Upper lobe of left lung (tissue), 6 donors: ENCODE measurements at regions not wholly inside any gene's neighbourhood (a gene's known extent, or its start where the extent isn't known, plus 50 kb on each side); places are given as distances from the start of the nearest gene placed in this dataset.

Experiments
- ATAC-seq, 2 donors: fragments of 200-7000 bp; cut with Tn5 transposase; one replicate each; pipeline ENCODE4 v1.9.1; 2022; ENCODE audit warnings: mild to moderate bottlenecking in 2 of 2, moderate library complexity in 2 of 2; ENCODE audit not compliant: low FRiP score in 2 of 2
- DNase-seq, 2 donors: peaks; one replicate each; pipeline ENCODE4 v3.0.0-alpha.2; 2019 to 2020
- H3K27ac ChIP-seq, 4 donors: fragments of 200-600 bp; sonication (generic); one replicate each; pipeline ENCODE4 v1.5.1; 2016 to 2019
- H3K27me3 ChIP-seq, 4 donors: fragments of 200-600 bp; sonication (generic); one replicate each; pipeline ENCODE4 v1.5.1; 2017 to 2019
- H3K36me3 ChIP-seq, 4 donors: fragments of 200-600 bp; sonication (generic); one replicate each; pipeline ENCODE4 v1.5.1; 2016 to 2019
- H3K4me1 ChIP-seq, 4 donors: fragments of 200-600 bp; sonication (generic); one replicate each; pipeline ENCODE4 v1.5.1; 2018 to 2019
- H3K4me3 ChIP-seq, 4 donors: fragments of 200-600 bp; sonication (generic); one replicate each; pipeline ENCODE4 v1.5.1; 2017 to 2019; ENCODE audit warnings: mild to moderate bottlenecking in 2 of 4, moderate library complexity in 1 of 4
- H3K9me3 ChIP-seq, 4 donors: fragments of 200-600 bp; sonication (generic); one replicate each; pipeline ENCODE4 v1.5.1; 2018 to 2019
- EP300 ChIP-seq, 4 donors: sonication (generic); formaldehyde crosslinking; IDR thresholded peaks; one replicate each; pipeline ENCODE4 v1.5.1; 2017; ENCODE audit warnings: antibody characterized with exemption in 4 of 4, control low read depth in 2 of 4
- POLR2A ChIP-seq, 4 donors: fragments of 450-650 bp; IDR thresholded peaks; one replicate each; pipeline ENCODE4 v1.5.1; 2016 to 2017; ENCODE audit warnings: antibody characterized with exemption in 4 of 4, mild to moderate bottlenecking in 2 of 4
- POLR2AphosphoS5 ChIP-seq, 2 donors: sonication (generic); formaldehyde crosslinking; IDR thresholded peaks; one replicate each; pipeline ENCODE4 v1.5.1; 2017; ENCODE audit warnings: antibody characterized with exemption in 2 of 2
- WGBS, 2 donors: methylation state at CpG; one replicate each; pipeline ENCODE4 v1.1.5; 2017 to 2018; 5-methylcytosine and 5-hydroxymethylcytosine counted together
- TF ChIP-seq, protein P1 (sequence below), 6 experiments: fragments of 450-650 bp in 4 of 6; fragments of 200-600 bp in 2 of 6; sonication (generic) in 2 of 6; IDR thresholded peaks; one replicate each; pipeline ENCODE4 v1.5.1; 2016 to 2019; ENCODE audit warnings: antibody characterized with exemption in 6 of 6
- donor health status: DM: no; HTN: no; CAD: no; lungs with moderate emphysema.
- donor health status: DM: no; HTN: yes; CAD: no; lungs with severe emphysema.

DNA sequence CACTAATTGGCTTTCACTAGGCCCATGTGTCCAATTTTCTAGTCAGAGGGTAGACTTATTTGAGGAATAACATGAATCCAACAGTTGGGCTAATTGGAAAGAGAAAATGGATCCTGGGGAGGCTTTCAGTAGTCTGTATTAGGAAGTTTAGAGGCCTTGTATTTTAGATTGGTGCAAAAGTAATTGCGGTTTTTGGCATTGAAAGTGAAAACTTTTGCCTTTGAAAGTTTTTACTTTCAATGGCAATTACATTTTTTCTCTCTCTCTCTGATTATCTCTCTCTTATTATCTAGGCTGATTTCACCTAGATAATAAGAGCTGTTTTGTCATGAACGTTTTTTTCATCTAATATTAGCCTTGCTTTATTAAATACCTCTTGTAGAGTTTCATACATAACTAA lies 981.7 kb downstream of the REEP3 start:
- Histone ChIP-seq H3K9me3 (no peaks in the 10 kb centered on the region), H3K4me1 (no peaks in the 10 kb centered on the region), H3K27me3 (no peaks in the 10 kb centered on the region), H3K4me3 (no peak overlapping the region), H3K27ac (no peak overlapping the region), H3K36me3 (no peaks in the 10 kb centered on the region)
- WGBS, 2 donors: 76 to 77% methylated on average over 2 of the region's 2 CpGs
- ATAC-seq (no peak), DNase-seq (no peak)
- TF ChIP-seq EP300 (IDR thresholded peaks at IDR 0.05) (no peak), POLR2AphosphoS5 (IDR thresholded peaks at IDR 0.05) (no peak), POLR2A (IDR thresholded peaks at IDR 0.05) (no peak)
- TF ChIP-seq, protein P1, sequence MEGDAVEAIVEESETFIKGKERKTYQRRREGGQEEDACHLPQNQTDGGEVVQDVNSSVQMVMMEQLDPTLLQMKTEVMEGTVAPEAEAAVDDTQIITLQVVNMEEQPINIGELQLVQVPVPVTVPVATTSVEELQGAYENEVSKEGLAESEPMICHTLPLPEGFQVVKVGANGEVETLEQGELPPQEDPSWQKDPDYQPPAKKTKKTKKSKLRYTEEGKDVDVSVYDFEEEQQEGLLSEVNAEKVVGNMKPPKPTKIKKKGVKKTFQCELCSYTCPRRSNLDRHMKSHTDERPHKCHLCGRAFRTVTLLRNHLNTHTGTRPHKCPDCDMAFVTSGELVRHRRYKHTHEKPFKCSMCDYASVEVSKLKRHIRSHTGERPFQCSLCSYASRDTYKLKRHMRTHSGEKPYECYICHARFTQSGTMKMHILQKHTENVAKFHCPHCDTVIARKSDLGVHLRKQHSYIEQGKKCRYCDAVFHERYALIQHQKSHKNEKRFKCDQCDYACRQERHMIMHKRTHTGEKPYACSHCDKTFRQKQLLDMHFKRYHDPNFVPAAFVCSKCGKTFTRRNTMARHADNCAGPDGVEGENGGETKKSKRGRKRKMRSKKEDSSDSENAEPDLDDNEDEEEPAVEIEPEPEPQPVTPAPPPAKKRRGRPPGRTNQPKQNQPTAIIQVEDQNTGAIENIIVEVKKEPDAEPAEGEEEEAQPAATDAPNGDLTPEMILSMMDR (IDR thresholded peaks at IDR 0.05): no peak

GRCh38 chr10:64503429-64503828 lies 982.2 kb downstream of the REEP3 start:
- 63 to 72% methylated on average over 3 of the region's 3 CpGs for WGBS, 2 donors
- no peak overlapping the region for H3K4me3 ChIP-seq
- no peaks in the 10 kb centered on the region for H3K4me1 ChIP-seq
- no peaks in the 10 kb centered on the region for H3K9me3 ChIP-seq
- no peak overlapping the region for H3K27ac ChIP-seq
- DNase-seq: no peak
- TF ChIP-seq EP300 (IDR thresholded peaks at IDR 0.05) (no peak), POLR2AphosphoS5 (IDR thresholded peaks at IDR 0.05) (no peak), POLR2A (IDR thresholded peaks at IDR 0.05) (no peak)
- TF ChIP-seq, protein P1 (IDR thresholded peaks at IDR 0.05): no peak
- H3K36me3 ChIP-seq: no peaks in the 10 kb centered on the region
- no peak for ATAC-seq
- H3K27me3 ChIP-seq: no peaks in the 10 kb centered on the region

DNA sequence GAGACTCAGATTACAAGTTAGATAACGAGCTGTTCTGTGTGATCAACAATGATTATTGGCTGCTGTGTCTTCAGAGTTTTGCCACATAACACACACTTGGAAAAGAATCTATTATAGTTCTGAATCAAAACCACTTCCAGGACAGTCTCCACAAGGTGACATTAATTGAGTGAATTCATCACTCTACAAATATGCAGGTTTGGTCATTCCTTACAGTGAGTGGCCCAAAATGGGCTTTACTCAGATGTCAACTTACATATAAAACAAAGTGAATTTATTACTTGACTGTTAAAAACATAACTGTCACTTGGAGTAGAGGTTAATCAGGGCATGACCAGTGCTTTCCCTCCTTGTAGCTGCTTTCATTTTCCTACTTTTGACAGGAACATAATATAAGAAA lies 984.3 kb downstream of the REEP3 start:
- 74 to 79% methylated on average over 1 of the region's 1 CpG for WGBS, 2 donors
- Histone ChIP-seq H3K27ac (no peak overlapping the region), H3K9me3 (no peaks in the 10 kb centered on the region), H3K27me3 (no peaks in the 10 kb centered on the region), H3K4me3 (no peak overlapping the region), H3K36me3 (no peaks in the 10 kb centered on the region), H3K4me1 (no peaks in the 10 kb centered on the region)
- no peak for TF ChIP-seq POLR2AphosphoS5 (IDR thresholded peaks at IDR 0.05)
- TF ChIP-seq, protein P1 (IDR thresholded peaks at IDR 0.05): no peak
- ATAC-seq (no peak), DNase-seq (no peak)

DNA sequence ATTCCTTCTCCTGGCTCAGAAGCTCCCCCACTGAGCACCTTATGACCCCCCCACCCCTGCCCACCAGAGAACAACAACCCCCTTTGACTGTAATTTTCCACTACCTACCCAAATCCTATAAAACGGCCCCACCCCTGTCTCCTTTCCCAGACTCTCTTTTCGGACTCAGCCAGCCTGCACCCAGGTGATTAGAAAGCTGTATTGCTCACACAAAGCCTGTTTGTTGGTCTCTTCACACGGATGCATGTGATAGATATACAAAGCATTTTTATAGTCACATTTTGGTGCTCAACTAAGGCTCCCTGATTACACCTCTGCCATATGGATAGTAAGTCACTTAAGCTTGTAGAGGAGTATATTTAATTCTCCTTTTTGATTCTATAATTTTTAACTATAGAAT lies 985.8 kb downstream of the REEP3 start:
- ATAC-seq: no peak
- 70 to 81% methylated on average over 3 of the region's 3 CpGs for WGBS, 2 donors

GRCh38 chr10:64507651-64508028 lies 986.4 kb downstream of the REEP3 start:
- no peaks in the 10 kb centered on the region for H3K27me3 ChIP-seq
- H3K4me1 ChIP-seq: no peaks in the 10 kb centered on the region
- TF ChIP-seq, protein P1 (IDR thresholded peaks at IDR 0.05): no peak
- TF ChIP-seq EP300 (IDR thresholded peaks at IDR 0.05) (no peak), POLR2A (IDR thresholded peaks at IDR 0.05) (no peak), POLR2AphosphoS5 (IDR thresholded peaks at IDR 0.05) (no peak)
- ATAC-seq: no peak
- H3K4me3 ChIP-seq: no peak overlapping the region
- WGBS, 2 donors: 58 to 60% methylated on average over 2 of the region's 2 CpGs
- no peak overlapping the region for H3K27ac ChIP-seq
- no peaks in the 10 kb centered on the region for H3K9me3 ChIP-seq
- no peaks in the 10 kb centered on the region for H3K36me3 ChIP-seq
- no peak for DNase-seq

More for the DNA sequence above, 985.8 kb downstream of the REEP3 start:
- no peaks in the 10 kb centered on the region for H3K36me3 ChIP-seq
- H3K4me1 ChIP-seq: no peaks in the 10 kb centered on the region
- TF ChIP-seq POLR2A (IDR thresholded peaks at IDR 0.05) (no peak), POLR2AphosphoS5 (IDR thresholded peaks at IDR 0.05) (no peak), EP300 (IDR thresholded peaks at IDR 0.05) (no peak)
- TF ChIP-seq, protein P1 (IDR thresholded peaks at IDR 0.05): no peak
- H3K27me3 ChIP-seq: no peaks in the 10 kb centered on the region
- no peak for DNase-seq
- no peaks in the 10 kb centered on the region for H3K9me3 ChIP-seq
- H3K27ac ChIP-seq: no peak overlapping the region
- H3K4me3 ChIP-seq: no peak overlapping the region
